BE2C (cell line): ENCODE measurements at regions not wholly inside any gene's neighbourhood (a gene's known extent, or its start where the extent isn't known, plus 50 kb on each side); places are given as distances from the start of the nearest gene placed in this dataset.

Source experiments
- DNase-seq: peaks from one replicate; pipeline ENCODE4 v3.0.0-alpha.2; 2020
- H3K27me3 ChIP-seq: fragments of 250-450 bp; sonication (Bioruptor Pico); 2 replicates; pipeline ENCODE4 v1.5.1; 2020; ENCODE audit warnings: mild to moderate bottlenecking
- H3K36me3 ChIP-seq: fragments of 250-450 bp; sonication (Bioruptor Pico); 2 replicates; pipeline ENCODE4 v1.5.1; 2020; ENCODE audit warnings: mild to moderate bottlenecking
- H3K4me1 ChIP-seq: fragments of 250-450 bp; sonication (Bioruptor Pico); 2 replicates; pipeline ENCODE4 v1.5.1; 2020
- H3K4me3 ChIP-seq: 2 replicates; pipeline ENCODE4 v1.5.1; 2011; ENCODE audit warnings: low read depth, low read length
- H3K9me3 ChIP-seq: fragments of 250-450 bp; sonication (Bioruptor Pico); 2 replicates; pipeline ENCODE4 v1.5.1; 2020
- CTCF ChIP-seq: IDR thresholded peaks from 2 replicates; pipeline ENCODE4 v1.5.1; 2012; ENCODE audit warnings: mild to moderate bottlenecking, low read depth, low read length

- peak overlapping the region; percentile 20; the same call in 1 of the 2 replicates for H3K4me3 ChIP-seq
- no peak for DNase-seq
Observed at GRCh38 chr6:12516070-12516469, 200.5 kb upstream of the PHACTR1 start.

GRCh38 chr6:12522347-12522746 is 194.2 kb upstream of the PHACTR1 start:
- Histone ChIP-seq H3K36me3 (no peaks in the 10 kb centered on the region), H3K9me3 (no peaks in the 10 kb centered on the region), H3K4me1 (no peaks in the 10 kb centered on the region), H3K27me3 (no peaks in the 10 kb centered on the region), H3K4me3 (no peak overlapping the region)
- no peak for TF ChIP-seq CTCF
- no peak for DNase-seq

More at GRCh38 chr6:12516070-12516469, 200.5 kb upstream of the PHACTR1 start:
- H3K27me3 ChIP-seq, result no peaks in the 10 kb centered on the region
- no peaks in the 10 kb centered on the region for H3K4me1 ChIP-seq
- no peak for TF ChIP-seq CTCF
- H3K9me3 ChIP-seq, result no peaks in the 10 kb centered on the region
- no peaks in the 10 kb centered on the region for H3K36me3 ChIP-seq

- TF ChIP-seq CTCF, result no peak
- H3K9me3 ChIP-seq, result no peaks in the 10 kb centered on the region
- no peaks in the 10 kb centered on the region for H3K36me3 ChIP-seq
- no peak for DNase-seq
- H3K4me3 ChIP-seq, result no peak overlapping the region
- no peaks in the 10 kb centered on the region for H3K27me3 ChIP-seq
- H3K4me1 ChIP-seq, result peaks cover under 1% of the 10 kb centered on the region; the same call in 1 of the 2 replicates
Observed at GRCh38 chr6:12523726-12524125, 192.8 kb upstream of the PHACTR1 start.

GRCh38 chr6:12525276-12525675 is 191.3 kb upstream of the PHACTR1 start:
- H3K27me3 ChIP-seq, result no peaks in the 10 kb centered on the region
- TF ChIP-seq CTCF, result no peak
- no peaks in the 10 kb centered on the region for H3K9me3 ChIP-seq
- H3K4me1 ChIP-seq, result peaks cover 9% of the 10 kb centered on the region
- no peak for DNase-seq
- no peak overlapping the region for H3K4me3 ChIP-seq
- no peaks in the 10 kb centered on the region for H3K36me3 ChIP-seq

GRCh38 chr6:12527339-12527738 is 189.2 kb upstream of the PHACTR1 start:
- H3K4me1 ChIP-seq, result peaks cover 9% of the 10 kb centered on the region
- no peak for TF ChIP-seq CTCF
- no peak overlapping the region for H3K4me3 ChIP-seq
- H3K9me3 ChIP-seq, result no peaks in the 10 kb centered on the region
- no peaks in the 10 kb centered on the region for H3K36me3 ChIP-seq
- DNase-seq, result no peak
- H3K27me3 ChIP-seq, result no peaks in the 10 kb centered on the region

GRCh38 chr6:12528136-12528535 is 188.4 kb upstream of the PHACTR1 start:
- no peak for TF ChIP-seq CTCF
- Histone ChIP-seq H3K4me1 (peaks cover 9% of the 10 kb centered on the region), H3K4me3 (no peak overlapping the region), H3K27me3 (no peaks in the 10 kb centered on the region), H3K36me3 (no peaks in the 10 kb centered on the region), H3K9me3 (no peaks in the 10 kb centered on the region)
- DNase-seq, result no peak
